ENCODE measurements at regions not wholly inside any gene's neighbourhood (a gene's known extent, or its start where the extent isn't known, plus 50 kb on each side); places are given as distances from the start of the nearest gene placed in this dataset.
"Not testable (repeated sequence)": the region's sequence is repeated elsewhere in the genome, so short reads cannot be mapped to it uniquely, and the experiment has no call there.

GRCh38 chr20:40930561-40930960 is 98.1 kb upstream of the TOP1 start:
- DNase-seq (ENCODE audit: low spot score): no peak

- DNase-seq (ENCODE audit: low spot score): no peak
Measured at GRCh38 chr20:40931410-40932044, 97.1 kb upstream of the TOP1 start.

GRCh38 chr20:40932436-40932835 is 96.2 kb upstream of the TOP1 start:
- no peak for DNase-seq (ENCODE audit: low spot score)

GRCh38 chr20:40933758-40934157 is 94.9 kb upstream of the TOP1 start:
- DNase-seq (ENCODE audit: low spot score): no peak

GRCh38 chr20:40938020-40938419 is 90.6 kb upstream of the TOP1 start:
- DNase-seq (ENCODE audit: low spot score): no peak

- DNase-seq (ENCODE audit: low spot score): no peak
Measured at GRCh38 chr20:40939667-40940066, 89.0 kb upstream of the TOP1 start.

- DNase-seq (ENCODE audit: low spot score): no peak
Measured at GRCh38 chr20:40941133-40941610, 87.5 kb upstream of the TOP1 start.

GRCh38 chr20:40942006-40942405 is 86.6 kb upstream of the TOP1 start:
- no peak for DNase-seq (ENCODE audit: low spot score)

GRCh38 chr20:40942775-40943174 is 85.8 kb upstream of the TOP1 start:
- DNase-seq (ENCODE audit: low spot score): no peak

- DNase-seq (ENCODE audit: low spot score): no peak
Measured at GRCh38 chr20:40943591-40943990, 85.0 kb upstream of the TOP1 start.

- DNase-seq (ENCODE audit: low spot score): no peak
Measured at GRCh38 chr20:40945189-40945588, 83.4 kb upstream of the TOP1 start.

GRCh38 chr20:40945754-40946450 is 82.7 kb upstream of the TOP1 start:
- no peak for DNase-seq (ENCODE audit: low spot score)

GRCh38 chr20:40946451-40946850 is 82.2 kb upstream of the TOP1 start:
- no peak for DNase-seq (ENCODE audit: low spot score)

- no peak for DNase-seq (ENCODE audit: low spot score)
Measured at GRCh38 chr20:40948465-40949267, 80.0 kb upstream of the TOP1 start.

- DNase-seq (ENCODE audit: low spot score): no peak
Measured at GRCh38 chr20:40949346-40949745, 79.3 kb upstream of the TOP1 start.

- no peak for DNase-seq (ENCODE audit: low spot score)
Measured at GRCh38 chr20:40952136-40952535, 76.5 kb upstream of the TOP1 start.

- DNase-seq (ENCODE audit: low spot score): no peak
Measured at GRCh38 chr20:40953416-40953815, 75.2 kb upstream of the TOP1 start.

GRCh38 chr20:40953856-40954255 is 74.8 kb upstream of the TOP1 start:
- DNase-seq (ENCODE audit: low spot score): no peak

GRCh38 chr20:40954521-40955165 is 74.0 kb upstream of the TOP1 start:
- no peak for DNase-seq (ENCODE audit: low spot score)

GRCh38 chr20:40955326-40955725 is 73.3 kb upstream of the TOP1 start:
- no peak for DNase-seq (ENCODE audit: low spot score)

GRCh38 chr20:40955826-40956225 is 72.8 kb upstream of the TOP1 start:
- DNase-seq (ENCODE audit: low spot score): not testable (repeated sequence)

- no peak for DNase-seq (ENCODE audit: low spot score)
Measured at GRCh38 chr20:40956542-40957264, 71.9 kb upstream of the TOP1 start.
